ENCODE measurements at regions not wholly inside any gene's neighbourhood (a gene's known extent, or its start where the extent isn't known, plus 50 kb on each side); places are given as distances from the start of the nearest gene placed in this dataset.
"Not testable (repeated sequence)": the region's sequence is repeated elsewhere in the genome, so short reads cannot be mapped to it uniquely, and the experiment has no call there.

GRCh38 chr11:34783816-34784317 is 132.3 kb downstream of the APIP start:
- Histone ChIP-seq H3K27me3 (no peaks in the 10 kb centered on the region), H3K36me3 (no peaks in the 10 kb centered on the region), H3K4me1 (peaks cover 0 to 13% (median 3%) of the 10 kb centered on the region in 4 donors), H3K4me3 (no peak overlapping the region), H3K27ac (no peak overlapping the region), H3K9me3 (no peaks in the 10 kb centered on the region)
- 58 to 74% (median 70%) methylated on average over 3 of the region's 3 CpGs for WGBS, 5 donors
- TF ChIP-seq CTCF (IDR thresholded peaks at IDR 0.05) (no peak), POLR2AphosphoS5 (IDR thresholded peaks at IDR 0.05) (no peak), EP300 (IDR thresholded peaks at IDR 0.05) (no peak), POLR2A (IDR thresholded peaks at IDR 0.05) (no peak)
- no peak for DNase-seq
- intact Hi-C loops (cut with DNase I; ENCODE audit: low total_unique reads), result no loop called here

- H3K27me3 ChIP-seq; intact Hi-C loops (cut with DNase I; ENCODE audit: low total_unique reads); H3K4me1 ChIP-seq; H3K9me3 ChIP-seq; H3K27ac ChIP-seq; H3K36me3 ChIP-seq; H3K4me3 ChIP-seq; DNase-seq: not testable (repeated sequence)
Observed at GRCh38 chr11:34781826-34782225, 134.4 kb downstream of the APIP start.

- WGBS, 5 donors, result 77 to 91% (median 83%) methylated on average over 4 of the region's 4 CpGs
- no peaks in the 10 kb centered on the region for H3K36me3 ChIP-seq
- no peaks in the 10 kb centered on the region for H3K27me3 ChIP-seq
- no peak overlapping the region for H3K4me3 ChIP-seq
- TF ChIP-seq POLR2A (IDR thresholded peaks at IDR 0.05) (no peak), CTCF (IDR thresholded peaks at IDR 0.05) (no peak), EP300 (IDR thresholded peaks at IDR 0.05) (no peak), POLR2AphosphoS5 (IDR thresholded peaks at IDR 0.05) (no peak)
- no peaks in the 10 kb centered on the region for H3K9me3 ChIP-seq
- no peak for DNase-seq
- no peak overlapping the region for H3K27ac ChIP-seq
- intact Hi-C loops (cut with DNase I; ENCODE audit: low total_unique reads), result no loop called here
- peaks cover 0 to 12% (median 0%) of the 10 kb centered on the region in 4 donors for H3K4me1 ChIP-seq
Observed at GRCh38 chr11:34775417-34775888, 140.7 kb downstream of the APIP start.

DNA sequence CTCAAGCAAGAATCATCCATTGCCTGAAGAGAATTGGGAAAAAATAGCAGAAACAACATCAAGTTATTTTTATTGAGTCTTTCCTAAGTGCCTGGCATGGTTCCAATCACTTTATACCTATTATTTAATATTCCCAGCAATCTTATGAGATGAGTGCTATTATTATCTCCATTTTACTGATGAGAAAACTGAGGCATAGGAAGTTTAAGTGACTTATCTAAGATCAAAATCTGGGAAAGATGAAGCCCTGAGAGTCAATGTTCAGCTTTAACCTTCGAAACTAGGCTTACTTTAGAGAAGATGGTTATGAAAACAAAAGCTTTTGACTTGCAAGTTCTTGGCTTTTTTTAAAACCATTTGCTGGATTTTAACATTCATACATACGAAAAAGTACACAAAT is 141.6 kb downstream of the APIP start:
- H3K27ac ChIP-seq, result no peak overlapping the region
- H3K9me3 ChIP-seq, result no peaks in the 10 kb centered on the region
- H3K4me1 ChIP-seq, result peaks cover 0 to 12% (median 0%) of the 10 kb centered on the region in 4 donors
- TF ChIP-seq EP300 (IDR thresholded peaks at IDR 0.05), result no peak
- 70 to 74% (median 71%) methylated on average over 2 of the region's 2 CpGs for WGBS, 5 donors
- no peaks in the 10 kb centered on the region for H3K36me3 ChIP-seq
- H3K4me3 ChIP-seq, result no peak overlapping the region
- H3K27me3 ChIP-seq, result no peaks in the 10 kb centered on the region
- DNase-seq, result no peak
- intact Hi-C loops (cut with DNase I; ENCODE audit: low total_unique reads), result no loop called here

DNA sequence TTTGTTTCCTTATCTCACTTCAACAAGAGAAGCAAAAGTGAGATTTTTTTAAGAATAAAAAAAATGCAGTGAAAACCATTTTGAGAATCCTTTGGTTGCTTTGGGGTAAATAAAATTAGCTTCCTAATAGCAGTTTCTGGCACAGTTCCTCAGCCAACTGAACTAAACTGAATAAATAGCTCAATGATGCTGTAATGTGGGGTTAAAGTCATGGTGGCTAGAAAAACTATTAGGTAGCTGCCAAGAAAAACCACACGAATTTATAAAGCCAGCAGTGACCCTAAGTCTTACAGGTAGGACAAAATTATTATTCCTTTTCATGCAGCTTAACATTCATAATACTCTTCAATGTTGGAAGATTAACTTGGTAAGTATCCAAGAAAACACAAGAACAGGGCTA is 142.4 kb downstream of the APIP start:
- DNase-seq, result peak in 1 of 2 donors; percentile 15
- WGBS, 5 donors, result 3 to 19% (median 5%) methylated on average over 1 of the region's 1 CpG
- intact Hi-C loops (cut with DNase I; ENCODE audit: low total_unique reads), result no loop called here
- Histone ChIP-seq H3K9me3 (no peaks in the 10 kb centered on the region), H3K36me3 (no peaks in the 10 kb centered on the region), H3K4me3 (no peak overlapping the region), H3K4me1 (peaks cover 0 to 12% (median 0%) of the 10 kb centered on the region in 4 donors), H3K27ac (no peak overlapping the region), H3K27me3 (no peaks in the 10 kb centered on the region)
- TF ChIP-seq POLR2A (IDR thresholded peaks at IDR 0.05) (no peak), POLR2AphosphoS5 (IDR thresholded peaks at IDR 0.05) (no peak), EP300 (IDR thresholded peaks at IDR 0.05) (no peak)

DNA sequence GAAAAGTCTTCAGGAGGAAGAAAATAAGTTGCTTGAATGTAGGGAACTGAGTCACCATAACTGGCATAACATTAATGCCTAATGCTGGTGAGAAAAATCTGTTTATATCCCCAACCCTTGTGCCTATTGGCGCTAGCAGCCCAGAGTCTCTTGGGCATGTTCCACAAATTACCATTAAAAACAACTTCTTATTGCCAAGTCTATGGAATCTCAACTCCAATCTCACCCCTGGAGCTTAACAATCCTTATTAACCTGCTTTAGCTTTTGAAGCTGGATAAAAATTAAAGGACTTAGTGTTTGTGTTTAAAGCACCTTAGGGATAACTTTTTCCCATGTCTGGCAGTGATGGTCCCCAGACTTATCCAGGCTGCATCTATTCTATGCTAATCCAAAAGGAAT is 143.0 kb downstream of the APIP start:
- intact Hi-C loops (cut with DNase I; ENCODE audit: low total_unique reads), result no loop called here
- no peaks in the 10 kb centered on the region for H3K9me3 ChIP-seq
- DNase-seq, result no peak
- no peaks in the 10 kb centered on the region for H3K36me3 ChIP-seq
- 0 to 79% (median 40%) methylated on average over 1 of the region's 1 CpG for WGBS, 5 donors
- no peaks in the 10 kb centered on the region for H3K27me3 ChIP-seq
- H3K27ac ChIP-seq, result no peak overlapping the region
- H3K4me1 ChIP-seq, result peaks cover 0 to 12% (median 0%) of the 10 kb centered on the region in 4 donors
- TF ChIP-seq POLR2AphosphoS5 (IDR thresholded peaks at IDR 0.05) (no peak), EP300 (IDR thresholded peaks at IDR 0.05) (no peak), POLR2A (IDR thresholded peaks at IDR 0.05) (no peak), CTCF (IDR thresholded peaks at IDR 0.05) (no peak)
- no peak overlapping the region for H3K4me3 ChIP-seq
